ENCODE measurements at regions not wholly inside any gene's neighbourhood (a gene's known extent, or its start where the extent isn't known, plus 50 kb on each side); places are given as distances from the start of the nearest gene placed in this dataset.
"Not testable (repeated sequence)": the region's sequence is repeated elsewhere in the genome, so short reads cannot be mapped to it uniquely, and the experiment has no call there.

DNA sequence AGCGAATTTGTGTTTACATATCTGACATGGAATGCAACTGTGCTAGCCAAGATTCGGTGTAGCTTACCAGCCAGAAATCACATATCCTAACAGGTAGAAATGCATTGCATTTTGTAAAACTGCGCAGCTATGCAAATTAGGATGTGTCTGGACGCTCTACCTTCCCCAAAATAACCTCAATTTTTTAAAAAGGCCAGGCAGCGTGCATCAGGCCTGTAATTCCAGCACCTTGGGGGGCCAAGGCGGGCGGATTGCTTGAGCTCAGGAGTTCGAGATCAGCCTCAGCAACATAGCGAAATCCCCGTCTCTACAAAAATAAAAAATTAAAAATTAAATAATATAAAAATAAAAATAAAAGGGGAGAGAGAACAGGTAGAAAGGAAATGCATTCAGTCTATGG lies 305.0 kb downstream of the TYW1 start:
- no peak overlapping the region for H3K4me3 ChIP-seq (ENCODE audit: low read length)
- no peaks in the 10 kb centered on the region for H3K36me3 ChIP-seq (ENCODE audit: control insufficient read depth, insufficient read depth, low read length)
- no peaks in the 10 kb centered on the region for H3K9me3 ChIP-seq (ENCODE audit: control insufficient read depth, low read length)
- no peaks in the 10 kb centered on the region for H3K4me1 ChIP-seq (ENCODE audit: control insufficient read depth, insufficient read depth, low read length)
- H3K9ac ChIP-seq (ENCODE audit: low read length) = peak overlapping the region; percentile 89
- no peaks in the 10 kb centered on the region for H3K27me3 ChIP-seq (ENCODE audit: control insufficient read depth, insufficient read depth, low read length)

DNA sequence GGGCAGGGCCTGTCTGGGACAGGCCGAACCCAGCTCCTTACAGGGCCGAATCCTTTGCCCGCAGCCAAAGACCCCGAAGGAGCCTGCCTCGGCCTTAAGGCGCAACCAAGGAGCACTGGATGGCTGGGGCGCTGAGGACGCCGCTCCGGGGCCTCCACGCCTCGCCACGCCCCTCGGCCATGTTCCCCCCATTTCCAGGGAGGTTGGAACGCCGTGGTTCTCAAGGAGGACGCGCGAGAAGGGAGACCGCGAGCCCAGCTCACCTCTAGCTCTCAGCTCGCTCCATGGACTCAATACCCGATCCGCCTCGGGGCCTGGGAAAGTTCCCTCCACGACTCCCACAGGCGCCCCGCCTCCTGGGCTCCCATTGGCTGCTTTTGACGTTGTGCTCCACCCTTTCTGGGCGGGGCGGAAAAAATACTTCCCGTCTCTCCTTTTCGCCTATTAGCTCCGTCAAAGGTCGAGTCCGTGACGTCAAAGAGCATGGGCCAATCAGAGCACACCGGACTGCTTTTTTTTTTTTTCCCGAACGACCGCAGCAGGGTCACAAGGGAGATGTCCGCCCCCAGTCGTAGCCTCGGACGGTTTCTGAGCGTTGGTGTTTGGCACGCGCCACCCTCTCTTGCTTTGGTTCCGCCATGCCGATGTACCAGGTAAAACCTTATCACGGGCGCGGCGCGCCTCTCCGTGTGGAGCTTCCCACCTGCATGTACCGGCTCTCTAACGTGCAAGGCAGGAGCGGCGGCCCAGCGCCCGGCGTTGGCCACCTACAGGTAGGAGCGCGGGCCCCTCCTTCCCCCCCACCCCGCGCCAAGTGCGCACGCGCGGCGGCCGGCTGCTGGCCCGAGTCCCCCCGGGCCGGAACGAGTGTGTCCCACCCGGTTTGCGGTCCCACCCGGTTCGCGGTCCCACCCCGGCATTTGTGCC lies 305.7 kb downstream of the TYW1 start:
- Histone ChIP-seq H3K27me3 (ENCODE audit: control insufficient read depth, insufficient read depth, low read length) (no peaks in the 10 kb centered on the region), H3K4me1 (ENCODE audit: control insufficient read depth, insufficient read depth, low read length) (no peaks in the 10 kb centered on the region), H3K4me3 (ENCODE audit: low read length) (peak overlapping the region; percentile 53), H3K36me3 (ENCODE audit: control insufficient read depth, insufficient read depth, low read length) (no peaks in the 10 kb centered on the region), H3K9ac (ENCODE audit: low read length) (peak overlapping the region; percentile 89), H3K9me3 (ENCODE audit: control insufficient read depth, low read length) (no peaks in the 10 kb centered on the region)

DNA sequence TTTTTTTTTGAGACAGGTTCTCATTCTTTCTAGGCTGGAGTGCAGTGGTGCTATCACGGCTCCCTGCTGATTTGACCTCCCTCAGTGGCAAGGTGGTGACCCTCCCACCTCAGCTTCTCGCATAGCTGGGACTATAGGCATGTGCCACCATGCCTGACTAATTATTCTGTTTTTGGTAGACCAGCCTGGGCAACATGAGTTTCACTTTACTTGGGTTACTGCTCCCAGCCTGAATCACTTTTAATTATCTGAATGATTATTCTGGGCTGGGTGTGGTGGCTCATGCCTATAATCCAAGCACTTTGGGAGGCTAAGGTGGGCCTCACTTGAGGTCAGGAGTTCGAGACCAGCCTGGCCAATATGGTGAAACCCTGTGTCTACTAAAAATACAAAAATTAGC lies 308.2 kb downstream of the TYW1 start:
- not testable (repeated sequence) for H3K27me3 ChIP-seq (ENCODE audit: control insufficient read depth, insufficient read depth, low read length); H3K9me3 ChIP-seq (ENCODE audit: control insufficient read depth, low read length); H3K4me3 ChIP-seq (ENCODE audit: low read length); H3K9ac ChIP-seq (ENCODE audit: low read length); H3K36me3 ChIP-seq (ENCODE audit: control insufficient read depth, insufficient read depth, low read length); H3K4me1 ChIP-seq (ENCODE audit: control insufficient read depth, insufficient read depth, low read length)

DNA sequence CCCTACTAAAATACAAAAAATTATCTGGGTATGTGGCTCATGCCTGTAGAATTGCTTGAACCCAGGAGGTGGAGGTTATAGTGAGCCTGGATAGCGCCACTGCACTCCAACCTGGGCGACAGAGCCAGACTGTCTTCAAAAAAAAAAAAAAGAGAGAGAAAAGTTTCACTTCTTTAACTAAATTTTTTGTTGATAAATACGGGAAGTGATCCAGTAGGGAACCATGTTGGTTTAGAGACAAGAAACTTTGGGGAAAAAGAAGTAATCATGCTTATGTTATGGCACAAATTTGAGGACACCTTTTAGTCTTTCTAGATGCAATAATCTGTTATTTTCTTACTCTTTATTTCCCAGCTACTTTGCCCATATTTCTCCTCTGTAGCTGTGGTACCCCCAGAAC lies 309.7 kb downstream of the TYW1 start:
- Histone ChIP-seq H3K27me3 (ENCODE audit: control insufficient read depth, insufficient read depth, low read length) (no peaks in the 10 kb centered on the region), H3K36me3 (ENCODE audit: control insufficient read depth, insufficient read depth, low read length) (peaks cover 8% of the 10 kb centered on the region), H3K9me3 (ENCODE audit: control insufficient read depth, low read length) (no peaks in the 10 kb centered on the region), H3K4me3 (ENCODE audit: low read length) (no peak overlapping the region), H3K9ac (ENCODE audit: low read length) (no peak overlapping the region), H3K4me1 (ENCODE audit: control insufficient read depth, insufficient read depth, low read length) (no peaks in the 10 kb centered on the region)

DNA sequence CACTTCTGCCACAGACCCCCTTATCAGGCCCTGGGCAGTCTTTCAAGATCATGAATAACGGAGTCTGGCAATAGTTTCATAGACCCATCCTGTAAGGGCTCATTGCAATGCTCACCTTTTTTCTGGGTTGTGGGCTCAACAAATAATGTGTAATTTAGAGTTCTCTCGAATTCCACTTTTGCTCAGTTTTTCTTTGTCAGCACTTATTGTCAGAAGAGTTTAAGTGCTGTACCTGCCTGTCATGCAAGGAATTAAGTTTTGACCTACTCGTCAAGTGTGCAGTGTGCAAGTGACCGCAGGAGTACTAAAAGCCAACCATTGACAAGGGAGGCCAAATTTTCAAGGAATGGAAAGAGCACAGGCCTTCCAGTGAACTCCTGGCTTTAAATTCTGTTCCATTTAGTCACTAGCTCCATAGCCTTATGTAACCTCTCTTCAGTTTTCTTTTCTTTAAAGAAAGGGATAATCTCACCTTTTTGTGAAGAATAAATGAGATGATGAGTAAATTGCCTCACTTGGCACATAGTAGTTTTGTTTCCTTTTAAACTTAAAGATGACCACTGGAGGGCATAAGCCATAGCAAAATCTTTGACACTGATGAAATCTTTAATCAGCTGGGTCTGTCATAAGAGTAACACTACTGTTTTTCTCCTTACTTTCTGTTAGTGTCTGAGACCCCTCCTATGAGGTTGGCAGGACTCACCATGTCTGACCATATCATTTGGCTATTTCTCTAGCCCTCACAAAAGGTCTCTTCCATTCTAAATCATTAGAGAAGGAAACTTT lies 313.3 kb downstream of the TYW1 start:
- Histone ChIP-seq H3K36me3 (ENCODE audit: control insufficient read depth, insufficient read depth, low read length) (peaks cover 8% of the 10 kb centered on the region), H3K9ac (ENCODE audit: low read length) (no peak overlapping the region), H3K4me3 (ENCODE audit: low read length) (no peak overlapping the region), H3K27me3 (ENCODE audit: control insufficient read depth, insufficient read depth, low read length) (no peaks in the 10 kb centered on the region), H3K4me1 (ENCODE audit: control insufficient read depth, insufficient read depth, low read length) (no peaks in the 10 kb centered on the region), H3K9me3 (ENCODE audit: control insufficient read depth, low read length) (no peaks in the 10 kb centered on the region)

DNA sequence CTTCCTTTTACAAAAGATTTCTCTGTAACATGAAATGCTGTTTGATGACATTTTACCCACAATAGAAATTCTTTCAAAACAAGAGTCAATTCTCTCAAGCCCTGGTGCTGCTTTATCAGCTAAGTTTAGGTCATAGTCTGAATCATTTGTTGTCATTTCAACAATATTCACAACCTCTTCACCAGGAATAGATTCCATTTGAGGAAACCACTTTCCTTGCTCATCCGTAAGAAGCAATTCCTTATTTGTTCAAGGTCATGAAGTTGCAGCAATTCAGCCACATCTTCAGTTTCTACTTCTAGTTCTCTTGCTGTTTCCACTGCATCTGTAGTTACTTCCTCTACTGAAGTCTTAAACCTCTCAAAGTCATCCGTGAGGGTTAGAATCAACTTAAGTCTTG lies 315.3 kb downstream of the TYW1 start:
- no peaks in the 10 kb centered on the region for H3K4me1 ChIP-seq (ENCODE audit: control insufficient read depth, insufficient read depth, low read length)
- peaks cover 8% of the 10 kb centered on the region for H3K36me3 ChIP-seq (ENCODE audit: control insufficient read depth, insufficient read depth, low read length)
- H3K4me3 ChIP-seq (ENCODE audit: low read length) = no peak overlapping the region
- no peaks in the 10 kb centered on the region for H3K27me3 ChIP-seq (ENCODE audit: control insufficient read depth, insufficient read depth, low read length)
- H3K9me3 ChIP-seq (ENCODE audit: control insufficient read depth, low read length) = no peaks in the 10 kb centered on the region
- H3K9ac ChIP-seq (ENCODE audit: low read length) = no peak overlapping the region

DNA sequence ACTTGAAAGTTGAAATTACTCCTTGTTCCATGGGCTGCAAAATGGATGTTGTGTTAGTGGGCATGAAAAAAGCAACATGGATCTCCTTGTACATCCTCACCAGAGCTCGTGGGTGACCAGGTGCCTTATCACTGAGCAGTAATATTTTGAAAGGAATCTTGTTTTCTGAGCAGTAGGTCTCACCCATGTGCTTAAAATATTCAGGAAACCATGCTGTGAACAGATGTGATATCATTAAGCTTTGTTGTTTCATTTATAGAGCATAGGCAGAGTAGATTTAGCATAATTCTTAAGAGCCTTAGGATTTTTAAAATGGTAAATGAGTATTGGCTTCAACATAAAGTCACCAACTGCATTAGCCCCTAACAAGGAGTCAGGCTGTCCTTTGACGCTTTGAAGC lies 316.6 kb downstream of the TYW1 start:
- no peaks in the 10 kb centered on the region for H3K9me3 ChIP-seq (ENCODE audit: control insufficient read depth, low read length)
- H3K9ac ChIP-seq (ENCODE audit: low read length) = no peak overlapping the region
- peaks cover 8% of the 10 kb centered on the region for H3K36me3 ChIP-seq (ENCODE audit: control insufficient read depth, insufficient read depth, low read length)
- H3K4me3 ChIP-seq (ENCODE audit: low read length) = no peak overlapping the region
- no peaks in the 10 kb centered on the region for H3K4me1 ChIP-seq (ENCODE audit: control insufficient read depth, insufficient read depth, low read length)
- no peaks in the 10 kb centered on the region for H3K27me3 ChIP-seq (ENCODE audit: control insufficient read depth, insufficient read depth, low read length)

DNA sequence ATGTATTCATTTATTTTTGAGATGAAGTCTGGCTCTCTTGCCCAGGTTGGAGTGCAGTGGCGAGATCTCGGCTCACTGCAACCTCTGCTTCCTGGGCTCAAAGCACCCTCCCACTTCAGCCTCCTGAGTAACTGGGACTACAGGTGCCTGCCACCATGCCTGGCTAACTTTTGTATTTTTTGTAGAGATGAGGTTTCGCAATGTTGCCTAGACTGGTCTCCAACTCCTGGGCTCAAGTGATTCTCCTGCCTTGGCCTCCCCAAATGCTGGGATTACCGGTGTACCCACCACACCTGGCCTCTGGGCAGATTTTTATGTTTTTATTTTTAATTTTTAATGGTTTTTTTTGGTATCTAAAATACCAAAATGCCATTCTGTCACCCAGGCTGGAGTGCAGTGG lies 320.3 kb downstream of the TYW1 start:
- H3K4me3 ChIP-seq (ENCODE audit: low read length); H3K27me3 ChIP-seq (ENCODE audit: control insufficient read depth, insufficient read depth, low read length); H3K9me3 ChIP-seq (ENCODE audit: control insufficient read depth, low read length); H3K4me1 ChIP-seq (ENCODE audit: control insufficient read depth, insufficient read depth, low read length); H3K36me3 ChIP-seq (ENCODE audit: control insufficient read depth, insufficient read depth, low read length); H3K9ac ChIP-seq (ENCODE audit: low read length): not testable (repeated sequence)

DNA sequence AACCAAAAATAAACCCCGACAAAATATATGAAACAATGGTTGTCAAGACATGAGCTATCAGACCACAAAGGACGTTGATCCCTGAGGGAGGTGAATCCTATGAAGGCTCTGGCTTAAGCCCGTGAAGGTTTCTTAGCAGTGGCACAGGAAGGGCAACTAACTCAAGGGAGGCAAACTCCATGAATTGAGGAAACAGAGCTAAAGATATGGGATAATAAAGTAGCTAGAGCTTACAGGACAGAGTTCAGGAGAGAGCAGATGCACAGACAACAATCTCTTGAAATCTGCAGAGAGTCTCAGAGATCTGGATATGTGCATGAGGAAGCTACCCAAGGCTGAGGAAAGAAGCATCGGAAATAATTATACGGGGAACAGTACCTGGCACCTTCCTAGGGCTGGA lies 331.6 kb downstream of the TYW1 start:
- not testable (repeated sequence) for H3K4me3 ChIP-seq (ENCODE audit: low read length); H3K9me3 ChIP-seq (ENCODE audit: control insufficient read depth, low read length); H3K36me3 ChIP-seq (ENCODE audit: control insufficient read depth, insufficient read depth, low read length); H3K9ac ChIP-seq (ENCODE audit: low read length); H3K27me3 ChIP-seq (ENCODE audit: control insufficient read depth, insufficient read depth, low read length); H3K4me1 ChIP-seq (ENCODE audit: control insufficient read depth, insufficient read depth, low read length)

DNA sequence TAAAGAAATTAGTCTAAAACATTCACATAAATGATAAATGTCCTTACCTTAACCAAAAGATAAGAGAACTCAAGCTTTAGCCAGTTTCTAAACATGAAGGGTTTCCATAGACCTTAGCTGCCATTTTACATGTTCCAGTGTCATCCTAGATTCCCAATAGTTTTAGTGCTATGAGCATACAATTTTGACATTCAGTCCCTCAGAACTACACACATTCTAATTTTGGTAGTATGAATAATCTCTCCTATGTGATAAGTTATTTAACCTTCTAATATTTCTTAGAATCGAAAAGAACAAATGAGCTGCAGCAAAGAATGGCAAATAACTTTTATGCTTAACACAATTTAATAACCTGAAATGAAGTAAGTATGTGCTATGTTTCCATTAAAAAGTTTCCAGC lies 338.5 kb downstream of the TYW1 start:
- H3K9me3 ChIP-seq (ENCODE audit: control insufficient read depth, low read length); H3K27me3 ChIP-seq (ENCODE audit: control insufficient read depth, insufficient read depth, low read length); H3K9ac ChIP-seq (ENCODE audit: low read length); H3K4me1 ChIP-seq (ENCODE audit: control insufficient read depth, insufficient read depth, low read length); H3K36me3 ChIP-seq (ENCODE audit: control insufficient read depth, insufficient read depth, low read length); H3K4me3 ChIP-seq (ENCODE audit: low read length): not testable (repeated sequence)

DNA sequence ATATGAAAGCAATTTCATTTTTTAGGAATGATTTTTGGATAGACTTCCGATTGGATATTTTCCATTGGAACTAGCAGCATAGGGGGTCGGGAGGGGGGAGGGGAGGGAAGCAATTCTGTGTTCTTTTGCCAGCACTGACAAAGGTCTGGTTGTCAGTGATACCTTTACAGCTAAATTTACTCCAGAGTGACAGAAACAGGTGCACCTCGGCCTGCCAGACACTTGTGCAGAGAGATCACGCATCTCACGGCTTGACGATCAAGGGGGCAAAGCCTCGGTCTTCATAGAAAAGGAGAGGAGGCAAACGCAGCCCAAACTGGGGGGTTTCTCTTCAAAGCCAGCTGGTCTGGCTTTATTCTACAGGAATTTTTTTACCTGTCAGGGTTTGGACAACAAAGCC lies 339.0 kb downstream of the TYW1 start:
- not testable (repeated sequence) for H3K4me1 ChIP-seq (ENCODE audit: control insufficient read depth, insufficient read depth, low read length)

DNA sequence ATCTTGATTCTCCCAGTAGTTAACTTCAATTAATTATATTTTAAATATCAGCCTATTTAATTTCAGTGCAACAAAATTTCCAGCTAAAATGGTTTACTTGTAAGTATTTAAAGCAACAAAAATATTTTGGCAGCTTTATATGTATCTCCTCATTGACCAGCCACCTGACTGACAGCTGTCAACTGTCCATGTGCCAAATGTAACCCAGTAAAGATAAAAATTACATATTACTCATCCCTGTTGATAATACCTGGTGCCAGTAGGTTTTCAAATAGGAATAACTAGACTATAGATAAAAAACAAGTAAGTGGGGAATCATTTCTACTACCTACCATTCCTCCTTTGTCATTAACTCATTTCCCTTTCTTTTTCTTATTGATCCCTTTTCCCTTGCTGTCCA lies 341.9 kb downstream of the TYW1 start:
- not testable (repeated sequence) for H3K4me3 ChIP-seq (ENCODE audit: low read length); H3K9ac ChIP-seq (ENCODE audit: low read length); H3K4me1 ChIP-seq (ENCODE audit: control insufficient read depth, insufficient read depth, low read length); H3K9me3 ChIP-seq (ENCODE audit: control insufficient read depth, low read length); H3K27me3 ChIP-seq (ENCODE audit: control insufficient read depth, insufficient read depth, low read length); H3K36me3 ChIP-seq (ENCODE audit: control insufficient read depth, insufficient read depth, low read length)

More for the DNA sequence above, 339.0 kb downstream of the TYW1 start:
- H3K9me3 ChIP-seq (ENCODE audit: control insufficient read depth, low read length); H3K27me3 ChIP-seq (ENCODE audit: control insufficient read depth, insufficient read depth, low read length); H3K9ac ChIP-seq (ENCODE audit: low read length); H3K4me3 ChIP-seq (ENCODE audit: low read length); H3K36me3 ChIP-seq (ENCODE audit: control insufficient read depth, insufficient read depth, low read length): not testable (repeated sequence)
